Astrocyte (in vitro differentiated cells and primary cell): ENCODE measurements at regions not wholly inside any gene's neighbourhood (a gene's known extent, or its start where the extent isn't known, plus 50 kb on each side); places are given as distances from the start of the nearest gene placed in this dataset.

Experiments used
- DNase-seq: peaks from one replicate; pipeline ENCODE4 v3.0.0-alpha.2; 2010; ENCODE audit warnings: low read depth
- FAIRE-seq: peaks from 2 replicates; lab custom pipeline; 2011; peaks lifted over from hg19 to GRCh38; lab: Jason Lieb, UNC
- H2AFZ ChIP-seq: 2 replicates; pipeline ENCODE4 v1.6.0; 2012; ENCODE audit warnings: low read depth, low read length, inconsistent platforms
- H3K27ac ChIP-seq: 2 replicates; pipeline ENCODE4 v1.5.1; 2011; ENCODE audit warnings: low read depth, low read length, inconsistent platforms
- H3K27me3 ChIP-seq: 2 replicates; pipeline ENCODE4 v1.6.0; 2011; ENCODE audit warnings: low read length, inconsistent platforms; ENCODE audit not compliant: insufficient read depth
- H3K36me3 ChIP-seq: 2 replicates; pipeline ENCODE4 v1.5.1; 2011; ENCODE audit warnings: low read length, inconsistent platforms; ENCODE audit not compliant: insufficient read depth
- H3K4me1 ChIP-seq: 2 replicates; pipeline ENCODE4 v1.5.1; 2011; ENCODE audit warnings: low read length, inconsistent platforms; ENCODE audit not compliant: insufficient read depth
- H3K4me2 ChIP-seq: 2 replicates; pipeline ENCODE4 v1.6.0; 2012; ENCODE audit warnings: low read length, inconsistent platforms
- H3K4me3 ChIP-seq: 2 replicates; pipeline ENCODE4 v1.5.1; 2011; ENCODE audit warnings: low read depth, mild to moderate bottlenecking, low read length, inconsistent platforms; ENCODE audit not compliant: insufficient read depth
- H3K79me2 ChIP-seq: 2 replicates; pipeline ENCODE4 v1.6.0; 2012; ENCODE audit warnings: mild to moderate bottlenecking, low read length, inconsistent platforms; ENCODE audit not compliant: insufficient read depth
- H3K9ac ChIP-seq: 2 replicates; pipeline ENCODE4 v1.6.0; 2012; ENCODE audit warnings: mild to moderate bottlenecking, low read length, inconsistent platforms
- H3K9me3 ChIP-seq: 2 replicates; pipeline ENCODE4 v1.5.1; 2012; ENCODE audit warnings: low read depth, mild to moderate bottlenecking, low read length, inconsistent platforms; ENCODE audit not compliant: insufficient read depth
- H4K20me1 ChIP-seq: 2 replicates; pipeline ENCODE4 v1.6.0; 2012; ENCODE audit warnings: low read length, inconsistent platforms; ENCODE audit not compliant: insufficient read depth
- H3K27ac Mint-ChIP-seq: one replicate; pipeline ENCODE4 v1.8.0; 2021; ENCODE audit warnings: mild to moderate bottlenecking, mixed read lengths; ENCODE audit not compliant: unreplicated experiment
- H3K27me3 Mint-ChIP-seq: one replicate; pipeline ENCODE4 v1.8.0; 2021; ENCODE audit warnings: low read depth, mixed read lengths; ENCODE audit not compliant: unreplicated experiment
- H3K36me3 Mint-ChIP-seq: one replicate; pipeline ENCODE4 v1.8.0; 2021; ENCODE audit warnings: low read depth, mixed read lengths; ENCODE audit not compliant: unreplicated experiment
- H3K4me1 Mint-ChIP-seq: one replicate; pipeline ENCODE4 v1.8.0; 2021; ENCODE audit warnings: low read depth, mixed read lengths; ENCODE audit not compliant: unreplicated experiment
- H3K4me3 Mint-ChIP-seq: one replicate; pipeline ENCODE4 v1.8.0; 2021; ENCODE audit warnings: mild to moderate bottlenecking, moderate library complexity, mixed read lengths; ENCODE audit not compliant: unreplicated experiment
- H3K9me3 Mint-ChIP-seq: one replicate; pipeline ENCODE4 v1.8.0; 2021; ENCODE audit warnings: mild to moderate bottlenecking, mixed read lengths; ENCODE audit not compliant: unreplicated experiment
- EZH2 ChIP-seq: IDR thresholded peaks from 2 replicates; pipeline ENCODE4 v1.6.1; 2012; ENCODE audit warnings: mild to moderate bottlenecking, low read length, inconsistent platforms; ENCODE audit not compliant: insufficient read depth
- TF ChIP-seq, protein P1 (sequence below): IDR thresholded peaks from 2 replicates; pipeline ENCODE4 v1.5.1; 2011; ENCODE audit warnings: low read depth, mild to moderate bottlenecking, inconsistent platforms, low read length, moderate library complexity; ENCODE audit not compliant: insufficient read depth

GRCh38 chr10:65571011-65571570, 1354.7 kb upstream of the LRRTM3 start:
- no peaks in the 10 kb centered on the region for H3K36me3 ChIP-seq
- peak overlapping the region; percentile 86 for H3K9ac ChIP-seq
- DNase-seq: no peak
- H4K20me1 ChIP-seq: no peaks in the 10 kb centered on the region
- H3K4me2 ChIP-seq: peak overlapping the region; percentile 94
- Mint-ChIP-seq H3K4me3 (peak overlapping the region; percentile 83), H3K27ac (no peak overlapping the region), H3K27me3 (no peaks in the 10 kb centered on the region), H3K4me1 (no peaks in the 10 kb centered on the region), H3K36me3 (no peaks in the 10 kb centered on the region), H3K9me3 (no peaks in the 10 kb centered on the region)
- no peak for FAIRE-seq
- H3K4me3 ChIP-seq: peak overlapping the region; percentile 86
- no peak for TF ChIP-seq EZH2
- TF ChIP-seq, protein P1, sequence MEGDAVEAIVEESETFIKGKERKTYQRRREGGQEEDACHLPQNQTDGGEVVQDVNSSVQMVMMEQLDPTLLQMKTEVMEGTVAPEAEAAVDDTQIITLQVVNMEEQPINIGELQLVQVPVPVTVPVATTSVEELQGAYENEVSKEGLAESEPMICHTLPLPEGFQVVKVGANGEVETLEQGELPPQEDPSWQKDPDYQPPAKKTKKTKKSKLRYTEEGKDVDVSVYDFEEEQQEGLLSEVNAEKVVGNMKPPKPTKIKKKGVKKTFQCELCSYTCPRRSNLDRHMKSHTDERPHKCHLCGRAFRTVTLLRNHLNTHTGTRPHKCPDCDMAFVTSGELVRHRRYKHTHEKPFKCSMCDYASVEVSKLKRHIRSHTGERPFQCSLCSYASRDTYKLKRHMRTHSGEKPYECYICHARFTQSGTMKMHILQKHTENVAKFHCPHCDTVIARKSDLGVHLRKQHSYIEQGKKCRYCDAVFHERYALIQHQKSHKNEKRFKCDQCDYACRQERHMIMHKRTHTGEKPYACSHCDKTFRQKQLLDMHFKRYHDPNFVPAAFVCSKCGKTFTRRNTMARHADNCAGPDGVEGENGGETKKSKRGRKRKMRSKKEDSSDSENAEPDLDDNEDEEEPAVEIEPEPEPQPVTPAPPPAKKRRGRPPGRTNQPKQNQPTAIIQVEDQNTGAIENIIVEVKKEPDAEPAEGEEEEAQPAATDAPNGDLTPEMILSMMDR: no peak
- H3K27ac ChIP-seq: peak overlapping the region; percentile 72
- H3K9me3 ChIP-seq: no peaks in the 10 kb centered on the region
- peaks cover 6% of the 10 kb centered on the region for H3K4me1 ChIP-seq
- H3K27me3 ChIP-seq: no peaks in the 10 kb centered on the region
- peak overlapping the region; percentile 99 for H2AFZ ChIP-seq
- peaks cover 3% of the 10 kb centered on the region for H3K79me2 ChIP-seq

DNA sequence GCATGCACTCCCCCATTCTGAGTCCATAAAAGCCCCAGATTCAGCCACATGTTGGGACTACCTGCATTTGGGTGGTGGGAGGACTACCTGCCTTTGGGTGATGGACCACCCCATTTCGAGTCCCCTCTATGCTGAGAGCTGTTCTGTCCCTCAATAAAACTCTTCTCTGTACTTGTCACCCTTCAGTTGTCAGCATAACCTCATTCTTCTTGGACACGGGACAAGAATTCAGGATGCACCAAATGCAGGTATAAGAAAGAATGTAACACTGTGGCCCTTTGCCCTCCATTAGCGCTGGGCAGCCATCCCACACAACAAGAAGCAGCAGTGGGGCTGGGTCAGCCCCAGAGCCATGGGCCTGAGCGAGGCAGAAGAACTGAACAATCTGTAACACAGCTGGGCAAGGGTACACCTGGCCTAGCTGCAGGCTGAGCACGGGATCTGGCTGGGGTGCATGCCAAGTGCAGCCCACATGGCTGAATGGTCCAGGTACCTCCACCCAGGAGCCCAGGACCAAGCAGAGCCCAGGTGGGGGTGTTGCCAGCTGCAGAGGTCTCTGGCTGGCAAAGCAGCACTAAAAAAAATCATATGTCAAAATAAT, 1344.3 kb upstream of the LRRTM3 start:
- no peak for TF ChIP-seq EZH2
- TF ChIP-seq, protein P1: no peak
- H3K27me3 ChIP-seq: no peaks in the 10 kb centered on the region
- H3K4me2 ChIP-seq: no peak overlapping the region
- FAIRE-seq (no peak), DNase-seq (no peak)
- no peak overlapping the region for H3K4me3 Mint-ChIP-seq
- H3K4me1 Mint-ChIP-seq: no peaks in the 10 kb centered on the region
- no peaks in the 10 kb centered on the region for H3K36me3 ChIP-seq
- no peaks in the 10 kb centered on the region for H4K20me1 ChIP-seq
- H3K27ac ChIP-seq: no peak overlapping the region
- H3K9me3 ChIP-seq: peaks cover 7% of the 10 kb centered on the region
- no peak overlapping the region for H3K27ac Mint-ChIP-seq
- no peaks in the 10 kb centered on the region for H3K27me3 Mint-ChIP-seq
- H3K9ac ChIP-seq: no peak overlapping the region
- H3K4me3 ChIP-seq: no peak overlapping the region
- no peak overlapping the region for H2AFZ ChIP-seq
- no peaks in the 10 kb centered on the region for H3K79me2 ChIP-seq
- peaks cover 4% of the 10 kb centered on the region for H3K36me3 Mint-ChIP-seq
- no peaks in the 10 kb centered on the region for H3K4me1 ChIP-seq
- peaks cover 11% of the 10 kb centered on the region for H3K9me3 Mint-ChIP-seq

GRCh38 chr10:65602182-65602865, 1323.5 kb upstream of the LRRTM3 start:
- FAIRE-seq (no peak), DNase-seq (no peak)
- Mint-ChIP-seq H3K4me1 (no peaks in the 10 kb centered on the region), H3K27ac (no peak overlapping the region), H3K9me3 (peaks cover 3% of the 10 kb centered on the region), H3K36me3 (no peaks in the 10 kb centered on the region), H3K27me3 (no peaks in the 10 kb centered on the region), H3K4me3 (no peak overlapping the region)
- Histone ChIP-seq H3K36me3 (no peaks in the 10 kb centered on the region), H2AFZ (no peak overlapping the region), H3K4me1 (no peaks in the 10 kb centered on the region), H3K9me3 (no peaks in the 10 kb centered on the region), H3K79me2 (no peaks in the 10 kb centered on the region), H3K4me2 (no peak overlapping the region), H4K20me1 (no peaks in the 10 kb centered on the region), H3K4me3 (no peak overlapping the region), H3K27me3 (no peaks in the 10 kb centered on the region), H3K27ac (no peak overlapping the region), H3K9ac (no peak overlapping the region)
- TF ChIP-seq, protein P1: no peak
- no peak for TF ChIP-seq EZH2
